ENCODE measurements at regions not wholly inside any gene's neighbourhood (a gene's known extent, or its start where the extent isn't known, plus 50 kb on each side); places are given as distances from the start of the nearest gene placed in this dataset.
"Not testable (repeated sequence)": the region's sequence is repeated elsewhere in the genome, so short reads cannot be mapped to it uniquely, and the experiment has no call there.

GRCh38 chr1:194858811-194859480, 1672.5 kb upstream of the B3GALT2 start:
- not testable (repeated sequence) for DNase-seq

GRCh38 chr1:194857413-194857812, 1671.0 kb upstream of the B3GALT2 start:
- no peak for DNase-seq

GRCh38 chr1:194848846-194849245, 1662.4 kb upstream of the B3GALT2 start:
- DNase-seq = no peak

- DNase-seq = no peak
Observed at GRCh38 chr1:194846488-194846887, 1660.1 kb upstream of the B3GALT2 start.

GRCh38 chr1:194843077-194843476, 1656.7 kb upstream of the B3GALT2 start:
- no peak for DNase-seq

GRCh38 chr1:194833111-194833510, 1646.7 kb upstream of the B3GALT2 start:
- no peak for DNase-seq

- not testable (repeated sequence) for DNase-seq
Observed at GRCh38 chr1:194831595-194831994, 1645.2 kb upstream of the B3GALT2 start.

GRCh38 chr1:194830387-194830786, 1644.0 kb upstream of the B3GALT2 start:
- DNase-seq = no peak

- no peak for DNase-seq
Observed at GRCh38 chr1:194829492-194829891, 1643.1 kb upstream of the B3GALT2 start.

GRCh38 chr1:194825382-194825781, 1639.0 kb upstream of the B3GALT2 start:
- DNase-seq = no peak

GRCh38 chr1:194821091-194821490, 1634.7 kb upstream of the B3GALT2 start:
- no peak for DNase-seq

GRCh38 chr1:194818674-194819073, 1632.3 kb upstream of the B3GALT2 start:
- DNase-seq = no peak

- DNase-seq = no peak
Observed at GRCh38 chr1:194816859-194817258, 1630.4 kb upstream of the B3GALT2 start.

GRCh38 chr1:194813096-194813495, 1626.7 kb upstream of the B3GALT2 start:
- DNase-seq = no peak

- no peak for DNase-seq
Observed at GRCh38 chr1:194809665-194810064, 1623.3 kb upstream of the B3GALT2 start.

GRCh38 chr1:194809215-194809614, 1622.8 kb upstream of the B3GALT2 start:
- no peak for DNase-seq

GRCh38 chr1:194807530-194808220, 1621.3 kb upstream of the B3GALT2 start:
- no peak for DNase-seq

- DNase-seq = no peak
Observed at GRCh38 chr1:194802572-194802971, 1616.2 kb upstream of the B3GALT2 start.

GRCh38 chr1:194795917-194796593, 1609.6 kb upstream of the B3GALT2 start:
- DNase-seq = no peak

GRCh38 chr1:194787001-194787400, 1600.6 kb upstream of the B3GALT2 start:
- DNase-seq = no peak

- DNase-seq = no peak
Observed at GRCh38 chr1:194786027-194786426, 1599.6 kb upstream of the B3GALT2 start.

- no peak for DNase-seq
Observed at GRCh38 chr1:194776657-194777056, 1590.2 kb upstream of the B3GALT2 start.

GRCh38 chr1:194774535-194774934, 1588.1 kb upstream of the B3GALT2 start:
- no peak for DNase-seq
